ENCODE measurements at regions not wholly inside any gene's neighbourhood (a gene's known extent, or its start where the extent isn't known, plus 50 kb on each side); places are given as distances from the start of the nearest gene placed in this dataset.

- ChIA-PET POLR2A (no interaction called here), CTCF (no interaction called here)
- H3K79me2 ChIP-seq (ENCODE audit: control insufficient read depth, insufficient read depth, low read length), result no peaks in the 10 kb centered on the region
- H3K27ac ChIP-seq (ENCODE audit: insufficient read depth, low read depth, low read length), result no peak overlapping the region
- peaks cover 2% of the 10 kb centered on the region for H3K4me1 ChIP-seq (ENCODE audit: control insufficient read depth, extremely low read depth, insufficient read depth, low read length)
- no peaks in the 10 kb centered on the region for H3K27me3 ChIP-seq (ENCODE audit: control insufficient read depth in 2 of 2, insufficient read depth in 2 of 2, low read length in 2 of 2)
- H3K9me3 ChIP-seq (replicated peaks; ENCODE audit: control insufficient read depth, insufficient read depth, low read length), result no peaks in the 10 kb centered on the region
- no peak for FAIRE-seq
- TF ChIP-seq MYC (IDR thresholded peaks at IDR 0.05; ENCODE audit: low read depth, low read length) (no peak), POLR2A (IDR thresholded peaks at IDR 0.05; ENCODE audit: low read depth, low read length) (no peak), JUN (IDR thresholded peaks at IDR 0.05; ENCODE audit: borderline replicate concordance, insufficient read depth, insufficient read length, low read depth) (no peak), CTCF (IDR thresholded peaks at IDR 0.05; ENCODE audit: extremely low read depth in 1 of 2, insufficient read depth in 1 of 2, low read depth in 1 of 2, low read length in 2 of 2) (no peak), FOS (IDR thresholded peaks at IDR 0.05; ENCODE audit: borderline replicate concordance, insufficient read depth, low read length) (no peak), POLR2AphosphoS5 (IDR thresholded peaks at IDR 0.05; ENCODE audit: insufficient read depth, low read depth, low read length) (no peak), GATA2 (IDR thresholded peaks at IDR 0.05; ENCODE audit: insufficient read depth, insufficient read length, low read depth, low read length) (no peak), EZH2 (IDR thresholded peaks at IDR 0.05; ENCODE audit: borderline replicate concordance, low read depth, low read length, severe bottlenecking) (no peak)
- TF ChIP-seq, protein P1, sequence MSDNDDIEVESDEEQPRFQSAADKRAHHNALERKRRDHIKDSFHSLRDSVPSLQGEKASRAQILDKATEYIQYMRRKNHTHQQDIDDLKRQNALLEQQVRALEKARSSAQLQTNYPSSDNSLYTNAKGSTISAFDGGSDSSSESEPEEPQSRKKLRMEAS (IDR thresholded peaks at IDR 0.05; ENCODE audit: insufficient read depth, insufficient read length), result no peak
- H2AFZ ChIP-seq (ENCODE audit: low read depth, low read length), result no peak overlapping the region
- H3K4me3 ChIP-seq (replicated peaks in 1 of 3; ENCODE audit: insufficient read depth in 1 of 3, low read depth in 1 of 3, low read length in 3 of 3), result no peak overlapping the region
- H3K4me2 ChIP-seq (ENCODE audit: insufficient read depth, low read length), result no peak overlapping the region
- H4K20me1 ChIP-seq (replicated peaks; ENCODE audit: control insufficient read depth, extremely low read depth, insufficient read depth, low read length), result peaks cover 2% of the 10 kb centered on the region
- dilution Hi-C loops (cut with MboI; ENCODE audit: extremely low pct_ligation_motif_present, low sequenced_read_pairs) (no loop called here), intact Hi-C loops (cut with micrococcal nuclease) (no loop called here)
- no peak overlapping the region for H3K9ac ChIP-seq (replicated peaks; ENCODE audit: extremely low read depth, insufficient read depth, low read length)
- H3K9me1 ChIP-seq (replicated peaks; ENCODE audit: control insufficient read depth, extremely low read depth, insufficient read depth, low read length), result no peaks in the 10 kb centered on the region
- DNase-seq (ENCODE audit: low read depth, low spot score), result no peak
- H3K36me3 ChIP-seq (ENCODE audit: control insufficient read depth in 2 of 2, extremely low read depth in 1 of 2, insufficient read depth in 2 of 2, low read length in 2 of 2), result no peaks in the 10 kb centered on the region
- BruUV-seq (replicated peaks), result no TSS peak
Observed at GRCh38 chr2:74036010-74036409, 51.3 kb downstream of the TET3 start.
